C4-2B (cell line): ENCODE measurements at regions not wholly inside any gene's neighbourhood (a gene's known extent, or its start where the extent isn't known, plus 50 kb on each side); places are given as distances from the start of the nearest gene placed in this dataset.

Source experiments
- ZFX ChIP-seq: fragments of 450-650 bp; IDR thresholded peaks from 2 replicates; pipeline ENCODE4 v1.6.1; 2017
- TF ChIP-seq, protein P1 (sequence below): fragments of 450-650 bp; conservative IDR thresholded peaks from 2 replicates; pipeline ENCODE4 v1.5.1; 2017; ENCODE audit warnings: mild to moderate bottlenecking

DNA sequence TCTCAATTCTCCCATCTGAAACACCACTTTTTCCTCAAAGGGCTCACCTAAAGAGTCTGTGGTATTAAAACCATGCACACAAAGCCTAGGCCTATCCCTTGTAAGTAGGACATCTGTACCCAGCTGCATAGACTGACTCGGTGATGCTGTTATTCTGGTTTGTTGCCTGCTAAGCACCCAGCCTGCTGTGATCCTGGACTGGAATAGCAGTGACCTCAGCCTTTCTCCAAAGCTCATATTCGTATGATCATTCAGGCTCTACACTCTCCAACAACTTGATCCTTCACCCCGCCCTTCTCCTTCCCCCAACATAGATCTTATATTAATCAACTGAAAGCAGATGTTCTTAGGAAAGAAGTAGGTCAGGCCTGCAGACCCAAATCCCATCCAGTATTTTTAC, 81.4 kb upstream of the WWC1 start:
- TF ChIP-seq, protein P1, sequence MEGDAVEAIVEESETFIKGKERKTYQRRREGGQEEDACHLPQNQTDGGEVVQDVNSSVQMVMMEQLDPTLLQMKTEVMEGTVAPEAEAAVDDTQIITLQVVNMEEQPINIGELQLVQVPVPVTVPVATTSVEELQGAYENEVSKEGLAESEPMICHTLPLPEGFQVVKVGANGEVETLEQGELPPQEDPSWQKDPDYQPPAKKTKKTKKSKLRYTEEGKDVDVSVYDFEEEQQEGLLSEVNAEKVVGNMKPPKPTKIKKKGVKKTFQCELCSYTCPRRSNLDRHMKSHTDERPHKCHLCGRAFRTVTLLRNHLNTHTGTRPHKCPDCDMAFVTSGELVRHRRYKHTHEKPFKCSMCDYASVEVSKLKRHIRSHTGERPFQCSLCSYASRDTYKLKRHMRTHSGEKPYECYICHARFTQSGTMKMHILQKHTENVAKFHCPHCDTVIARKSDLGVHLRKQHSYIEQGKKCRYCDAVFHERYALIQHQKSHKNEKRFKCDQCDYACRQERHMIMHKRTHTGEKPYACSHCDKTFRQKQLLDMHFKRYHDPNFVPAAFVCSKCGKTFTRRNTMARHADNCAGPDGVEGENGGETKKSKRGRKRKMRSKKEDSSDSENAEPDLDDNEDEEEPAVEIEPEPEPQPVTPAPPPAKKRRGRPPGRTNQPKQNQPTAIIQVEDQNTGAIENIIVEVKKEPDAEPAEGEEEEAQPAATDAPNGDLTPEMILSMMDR, result no peak
- TF ChIP-seq ZFX, result no peak
